ENCODE measurements at regions not wholly inside any gene's neighbourhood (a gene's known extent, or its start where the extent isn't known, plus 50 kb on each side); places are given as distances from the start of the nearest gene placed in this dataset.
"Not testable (repeated sequence)": the region's sequence is repeated elsewhere in the genome, so short reads cannot be mapped to it uniquely, and the experiment has no call there.

DNA sequence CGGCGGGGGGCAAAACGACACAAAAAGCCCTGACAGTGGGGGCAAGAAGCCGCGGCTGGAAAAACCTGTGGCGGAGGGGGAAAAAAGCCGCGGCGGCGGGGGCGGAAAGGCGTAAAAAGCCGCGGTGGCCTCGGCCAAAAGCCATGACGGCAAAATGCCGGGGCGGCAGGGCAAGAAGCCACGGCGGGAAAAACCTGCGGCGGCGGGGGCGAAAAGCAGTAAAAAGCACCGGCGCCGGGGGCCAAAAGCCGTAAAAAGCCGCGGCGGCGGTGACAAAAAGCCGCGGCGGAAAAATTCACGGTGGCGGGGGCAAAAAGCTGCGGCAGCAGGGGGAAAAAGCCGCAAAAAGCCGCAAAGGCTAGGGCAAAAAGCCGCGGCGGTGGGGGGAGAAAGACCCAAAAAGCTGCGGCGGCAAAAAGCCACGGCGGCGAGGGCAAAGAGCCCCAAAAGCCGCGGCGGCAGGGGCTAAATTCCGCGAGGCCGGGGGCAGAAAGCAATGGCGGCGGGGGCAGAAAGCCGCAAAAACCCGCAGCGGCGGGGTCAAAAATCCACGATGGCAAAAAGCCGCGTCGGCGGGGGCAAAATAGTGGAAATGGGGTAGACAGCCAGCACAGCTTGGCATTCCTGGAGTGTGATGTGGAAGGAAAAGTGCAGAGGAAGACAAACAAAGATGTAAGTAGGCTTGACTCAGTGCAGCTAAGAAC lies 167.5 kb upstream of the TP53TG3D start:
- H3K4me1 ChIP-seq (ENCODE audit: insufficient read depth, low read length, severe bottlenecking); H4K20me1 ChIP-seq (ENCODE audit: insufficient read depth, low read length); H3K27me3 ChIP-seq (ENCODE audit: insufficient read depth, low read length); H3K79me2 ChIP-seq (ENCODE audit: insufficient read depth, low read length); H3K9me3 ChIP-seq (ENCODE audit: low read length); H3K9me2 ChIP-seq (ENCODE audit: low read depth, low read length); H3F3A ChIP-seq (ENCODE audit: insufficient read depth, low read length); H2AFZ ChIP-seq (ENCODE audit: low read length); H3K4me3 ChIP-seq (ENCODE audit: low read depth, low read length, poor library complexity, severe bottlenecking); H3K9ac ChIP-seq (ENCODE audit: low read length); H3K27ac ChIP-seq (ENCODE audit: low read depth, low read length, poor library complexity, severe bottlenecking); H3K36me3 ChIP-seq (ENCODE audit: insufficient read depth, low read length); H3K4me2 ChIP-seq (ENCODE audit: low read length): not testable (repeated sequence)

DNA sequence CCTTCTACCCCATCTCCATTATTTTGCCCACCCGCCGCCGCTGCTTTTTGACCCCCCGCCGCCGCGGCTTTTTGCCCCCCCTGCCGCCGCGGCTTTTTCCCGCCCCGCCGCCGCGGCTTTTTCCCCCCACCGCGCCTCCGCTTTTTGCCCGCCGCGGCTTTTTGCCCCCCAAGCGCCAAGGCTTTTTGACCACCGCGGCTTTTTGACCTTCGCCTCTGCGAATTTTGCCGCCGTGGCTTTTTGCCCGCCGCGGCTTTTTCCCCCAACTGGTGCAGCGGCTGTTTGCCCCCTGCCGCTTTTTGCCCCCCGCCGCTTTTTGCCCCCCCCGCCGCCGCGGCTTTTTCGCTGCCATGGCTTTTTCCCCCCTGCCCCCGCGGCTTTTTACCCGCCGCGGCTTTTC lies 137.5 kb upstream of the TP53TG3D start:
- H3K9me3 ChIP-seq (ENCODE audit: low read length); H3K9me2 ChIP-seq (ENCODE audit: low read depth, low read length); H3K4me3 ChIP-seq (ENCODE audit: low read depth, low read length, poor library complexity, severe bottlenecking); H4K20me1 ChIP-seq (ENCODE audit: insufficient read depth, low read length); H3K4me2 ChIP-seq (ENCODE audit: low read length); H3K27me3 ChIP-seq (ENCODE audit: insufficient read depth, low read length); H3F3A ChIP-seq (ENCODE audit: insufficient read depth, low read length); H3K4me1 ChIP-seq (ENCODE audit: insufficient read depth, low read length, severe bottlenecking); H3K9ac ChIP-seq (ENCODE audit: low read length); H3K79me2 ChIP-seq (ENCODE audit: insufficient read depth, low read length); H3K36me3 ChIP-seq (ENCODE audit: insufficient read depth, low read length); H2AFZ ChIP-seq (ENCODE audit: low read length); H3K27ac ChIP-seq (ENCODE audit: low read depth, low read length, poor library complexity, severe bottlenecking): not testable (repeated sequence)

DNA sequence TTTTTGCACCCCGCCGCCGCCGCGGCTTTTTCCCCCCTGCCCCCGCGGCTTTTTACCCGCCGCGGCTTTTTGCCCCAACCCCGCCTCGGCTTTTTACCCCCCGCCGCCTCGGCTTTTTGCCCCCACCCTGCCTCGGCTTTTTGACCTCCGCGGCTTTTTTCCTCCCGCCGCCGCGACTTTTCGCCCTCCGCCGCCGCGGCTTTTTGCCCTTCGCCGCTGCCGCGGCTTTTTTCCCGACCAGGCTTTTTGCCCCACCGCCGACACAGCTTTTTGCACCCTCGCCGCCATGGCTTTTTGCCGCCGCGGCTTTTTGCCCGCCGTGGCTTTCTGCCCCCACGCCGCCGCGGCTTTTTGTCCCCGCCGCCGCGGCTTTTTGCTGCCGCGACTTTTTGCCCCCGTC lies 137.0 kb upstream of the TP53TG3D start:
- Histone ChIP-seq H3F3A (ENCODE audit: insufficient read depth, low read length) (no peaks in the 10 kb centered on the region), H3K79me2 (ENCODE audit: insufficient read depth, low read length) (no peaks in the 10 kb centered on the region), H4K20me1 (ENCODE audit: insufficient read depth, low read length) (no peaks in the 10 kb centered on the region), H3K9me3 (ENCODE audit: low read length) (no peaks in the 10 kb centered on the region), H3K9ac (ENCODE audit: low read length) (no peak overlapping the region), H3K9me2 (ENCODE audit: low read depth, low read length) (no peaks in the 10 kb centered on the region), H3K27me3 (ENCODE audit: insufficient read depth, low read length) (no peaks in the 10 kb centered on the region), H3K27ac (ENCODE audit: low read depth, low read length, poor library complexity, severe bottlenecking) (no peak overlapping the region), H2AFZ (ENCODE audit: low read length) (no peak overlapping the region), H3K4me3 (ENCODE audit: low read depth, low read length, poor library complexity, severe bottlenecking) (no peak overlapping the region), H3K4me2 (ENCODE audit: low read length) (no peak overlapping the region), H3K36me3 (ENCODE audit: insufficient read depth, low read length) (no peaks in the 10 kb centered on the region), H3K4me1 (ENCODE audit: insufficient read depth, low read length, severe bottlenecking) (no peaks in the 10 kb centered on the region)
- TF ChIP-seq, protein P1, sequence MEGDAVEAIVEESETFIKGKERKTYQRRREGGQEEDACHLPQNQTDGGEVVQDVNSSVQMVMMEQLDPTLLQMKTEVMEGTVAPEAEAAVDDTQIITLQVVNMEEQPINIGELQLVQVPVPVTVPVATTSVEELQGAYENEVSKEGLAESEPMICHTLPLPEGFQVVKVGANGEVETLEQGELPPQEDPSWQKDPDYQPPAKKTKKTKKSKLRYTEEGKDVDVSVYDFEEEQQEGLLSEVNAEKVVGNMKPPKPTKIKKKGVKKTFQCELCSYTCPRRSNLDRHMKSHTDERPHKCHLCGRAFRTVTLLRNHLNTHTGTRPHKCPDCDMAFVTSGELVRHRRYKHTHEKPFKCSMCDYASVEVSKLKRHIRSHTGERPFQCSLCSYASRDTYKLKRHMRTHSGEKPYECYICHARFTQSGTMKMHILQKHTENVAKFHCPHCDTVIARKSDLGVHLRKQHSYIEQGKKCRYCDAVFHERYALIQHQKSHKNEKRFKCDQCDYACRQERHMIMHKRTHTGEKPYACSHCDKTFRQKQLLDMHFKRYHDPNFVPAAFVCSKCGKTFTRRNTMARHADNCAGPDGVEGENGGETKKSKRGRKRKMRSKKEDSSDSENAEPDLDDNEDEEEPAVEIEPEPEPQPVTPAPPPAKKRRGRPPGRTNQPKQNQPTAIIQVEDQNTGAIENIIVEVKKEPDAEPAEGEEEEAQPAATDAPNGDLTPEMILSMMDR (IDR thresholded peaks at IDR 0.05; ENCODE audit: low read length) = no peak
- TF ChIP-seq EZH2 (IDR thresholded peaks at IDR 0.05; ENCODE audit: borderline replicate concordance, low read length) = no peak

DNA sequence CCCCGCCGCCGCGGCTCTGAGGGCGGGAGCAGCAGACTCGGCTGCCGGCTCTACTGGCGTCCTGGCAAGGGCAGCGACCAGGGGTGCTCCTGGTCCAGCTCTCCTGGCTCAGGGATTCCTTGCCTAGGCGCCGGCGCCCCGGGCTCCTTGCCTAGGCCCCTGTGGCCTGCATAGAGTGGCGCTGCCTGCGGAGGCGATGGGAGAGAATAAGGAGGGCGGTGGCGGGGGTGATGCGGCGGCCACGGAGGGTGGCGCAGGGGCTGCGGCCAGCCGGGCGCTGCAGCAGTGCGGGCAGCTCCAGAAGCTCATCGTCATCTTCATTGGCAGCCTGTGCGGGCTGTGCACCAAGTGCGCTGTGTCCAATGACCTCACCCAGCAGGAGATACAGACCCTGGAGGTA lies 136.6 kb upstream of the TP53TG3D start:
- H4K20me1 ChIP-seq (ENCODE audit: insufficient read depth, low read length); H3K9me3 ChIP-seq (ENCODE audit: low read length); H3K4me2 ChIP-seq (ENCODE audit: low read length); H3K9me2 ChIP-seq (ENCODE audit: low read depth, low read length); H3F3A ChIP-seq (ENCODE audit: insufficient read depth, low read length); H2AFZ ChIP-seq (ENCODE audit: low read length); H3K4me1 ChIP-seq (ENCODE audit: insufficient read depth, low read length, severe bottlenecking); H3K27ac ChIP-seq (ENCODE audit: low read depth, low read length, poor library complexity, severe bottlenecking); H3K36me3 ChIP-seq (ENCODE audit: insufficient read depth, low read length); H3K79me2 ChIP-seq (ENCODE audit: insufficient read depth, low read length); H3K9ac ChIP-seq (ENCODE audit: low read length); H3K4me3 ChIP-seq (ENCODE audit: low read depth, low read length, poor library complexity, severe bottlenecking); H3K27me3 ChIP-seq (ENCODE audit: insufficient read depth, low read length): not testable (repeated sequence)

DNA sequence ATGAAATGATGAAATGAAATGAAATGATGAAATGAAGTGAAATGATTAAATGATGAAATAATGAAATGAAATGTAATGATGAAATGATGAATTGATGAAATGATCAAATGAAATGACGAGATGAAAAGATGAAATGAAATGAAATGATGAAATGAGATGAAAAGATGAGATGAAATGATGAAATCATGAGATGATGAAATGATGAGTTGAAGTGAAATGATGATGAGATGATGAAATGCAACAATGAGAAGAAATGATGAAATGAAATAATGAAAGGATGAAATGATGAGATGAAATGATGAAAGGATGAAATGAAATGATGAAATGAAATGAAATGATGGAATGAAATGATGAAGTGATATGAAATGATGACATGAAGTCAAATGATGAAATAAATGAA lies 132.7 kb upstream of the TP53TG3D start:
- H3K9ac ChIP-seq (ENCODE audit: low read length); H4K20me1 ChIP-seq (ENCODE audit: insufficient read depth, low read length); H3K27ac ChIP-seq (ENCODE audit: low read depth, low read length, poor library complexity, severe bottlenecking); H3F3A ChIP-seq (ENCODE audit: insufficient read depth, low read length); H3K9me3 ChIP-seq (ENCODE audit: low read length); H3K27me3 ChIP-seq (ENCODE audit: insufficient read depth, low read length); H3K9me2 ChIP-seq (ENCODE audit: low read depth, low read length); H3K4me1 ChIP-seq (ENCODE audit: insufficient read depth, low read length, severe bottlenecking); H2AFZ ChIP-seq (ENCODE audit: low read length); H3K4me3 ChIP-seq (ENCODE audit: low read depth, low read length, poor library complexity, severe bottlenecking); H3K79me2 ChIP-seq (ENCODE audit: insufficient read depth, low read length); H3K4me2 ChIP-seq (ENCODE audit: low read length); H3K36me3 ChIP-seq (ENCODE audit: insufficient read depth, low read length): not testable (repeated sequence)

DNA sequence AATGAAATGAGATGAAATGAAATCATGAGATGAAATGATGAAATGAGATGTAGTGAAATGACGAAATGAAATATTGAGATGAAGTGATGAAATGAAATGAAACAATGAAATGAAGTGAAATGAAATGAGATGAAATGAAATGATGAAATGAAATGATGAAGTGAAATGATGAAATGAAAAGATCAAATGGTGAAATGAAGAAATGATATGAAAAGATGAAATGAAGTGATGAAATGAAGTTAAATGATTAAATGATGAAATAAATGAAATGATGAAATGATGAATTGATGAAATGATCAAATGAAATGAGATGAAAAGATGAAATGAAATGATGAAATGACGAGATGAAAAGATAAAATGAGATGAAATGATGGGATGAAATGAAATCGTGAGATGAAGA lies 132.3 kb upstream of the TP53TG3D start:
- H3K4me3 ChIP-seq (ENCODE audit: low read depth, low read length, poor library complexity, severe bottlenecking); H3K27me3 ChIP-seq (ENCODE audit: insufficient read depth, low read length); H2AFZ ChIP-seq (ENCODE audit: low read length); H3K9me2 ChIP-seq (ENCODE audit: low read depth, low read length); H4K20me1 ChIP-seq (ENCODE audit: insufficient read depth, low read length); H3K9me3 ChIP-seq (ENCODE audit: low read length); H3K79me2 ChIP-seq (ENCODE audit: insufficient read depth, low read length); H3K4me2 ChIP-seq (ENCODE audit: low read length); H3K9ac ChIP-seq (ENCODE audit: low read length); H3K36me3 ChIP-seq (ENCODE audit: insufficient read depth, low read length); H3K27ac ChIP-seq (ENCODE audit: low read depth, low read length, poor library complexity, severe bottlenecking); H3K4me1 ChIP-seq (ENCODE audit: insufficient read depth, low read length, severe bottlenecking); H3F3A ChIP-seq (ENCODE audit: insufficient read depth, low read length): not testable (repeated sequence)

DNA sequence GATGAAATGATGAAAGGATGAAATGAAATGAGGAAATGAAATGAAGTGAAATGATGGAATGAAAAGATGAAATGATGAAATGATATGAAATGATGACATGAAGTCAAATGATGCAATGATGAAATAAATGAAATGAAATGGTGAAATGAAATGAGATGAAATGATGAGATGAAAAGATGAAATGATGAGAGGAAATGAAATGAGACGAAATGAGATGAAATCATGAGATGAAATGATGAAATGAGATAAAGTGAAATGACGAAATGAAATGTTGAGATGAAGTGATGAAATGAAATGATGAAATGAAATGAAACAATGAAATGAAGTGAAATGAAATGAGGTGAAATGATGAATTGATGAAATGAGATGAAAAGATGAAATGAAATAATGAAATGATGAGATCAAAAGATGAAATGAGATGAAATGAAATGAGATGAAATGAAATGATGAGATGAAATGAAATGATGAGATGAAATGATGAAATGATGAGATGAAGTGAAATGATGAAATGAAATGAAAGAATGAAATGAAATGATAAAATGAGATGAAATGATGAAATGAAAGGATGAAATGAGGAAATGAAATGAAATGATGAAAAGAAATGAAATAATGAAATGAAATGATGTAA lies 131.7 kb upstream of the TP53TG3D start:
- H3K4me1 ChIP-seq (ENCODE audit: insufficient read depth, low read length, severe bottlenecking); H3K4me2 ChIP-seq (ENCODE audit: low read length); H3K9ac ChIP-seq (ENCODE audit: low read length); H3K79me2 ChIP-seq (ENCODE audit: insufficient read depth, low read length); H3K9me3 ChIP-seq (ENCODE audit: low read length); H4K20me1 ChIP-seq (ENCODE audit: insufficient read depth, low read length); H3K36me3 ChIP-seq (ENCODE audit: insufficient read depth, low read length); H2AFZ ChIP-seq (ENCODE audit: low read length); H3K27ac ChIP-seq (ENCODE audit: low read depth, low read length, poor library complexity, severe bottlenecking); H3K4me3 ChIP-seq (ENCODE audit: low read depth, low read length, poor library complexity, severe bottlenecking); H3K9me2 ChIP-seq (ENCODE audit: low read depth, low read length); H3K27me3 ChIP-seq (ENCODE audit: insufficient read depth, low read length); H3F3A ChIP-seq (ENCODE audit: insufficient read depth, low read length): not testable (repeated sequence)

Data from OCI-LY1 (cell line).